Neural cell (in vitro differentiated cells): ENCODE measurements at regions not wholly inside any gene's neighbourhood (a gene's known extent, or its start where the extent isn't known, plus 50 kb on each side); places are given as distances from the start of the nearest gene placed in this dataset.

Source experiments
- EP300 ChIP-seq: fragments of 450-650 bp; conservative IDR thresholded peaks from 2 replicates; pipeline ENCODE4 v1.6.1; 2014; ENCODE audit warnings: antibody characterized with exemption, mild to moderate bottlenecking, moderate library complexity; ENCODE audit not compliant: poor library complexity, severe bottlenecking
- EZH2 ChIP-seq: fragments of 200-600, 300-800 bp; shearing (Covaris generic), sonication (generic); IDR thresholded peaks from 2 replicates; pipeline ENCODE4 v1.6.1; 2014; ENCODE audit warnings: antibody characterized with exemption, low read length, borderline replicate concordance, mild to moderate bottlenecking; ENCODE audit not compliant: insufficient read depth, poor library complexity, severe bottlenecking
- POLR2AphosphoS5 ChIP-seq: IDR thresholded peaks from 2 replicates; pipeline ENCODE4 v1.6.1; 2012
- RAD21 ChIP-seq: fragments of 450-650 bp; conservative IDR thresholded peaks from 2 replicates; pipeline ENCODE4 v1.6.1; 2014; ENCODE audit warnings: antibody characterized with exemption, mild to moderate bottlenecking, moderate library complexity
- SMC3 ChIP-seq: fragments of 450-650 bp; conservative IDR thresholded peaks from 2 replicates; pipeline ENCODE4 v1.6.1; 2014; ENCODE audit warnings: antibody characterized with exemption, mild to moderate bottlenecking, moderate library complexity; ENCODE audit not compliant: poor library complexity
- TAF1 ChIP-seq: IDR thresholded peaks from 2 replicates; pipeline ENCODE4 v1.6.1; 2012; ENCODE audit warnings: low read depth
- TF ChIP-seq, protein P1 (sequence below): fragments of 450-650 bp; IDR thresholded peaks from 2 replicates; pipeline ENCODE4 v1.5.1; 2014; ENCODE audit warnings: antibody characterized with exemption, mild to moderate bottlenecking, moderate library complexity; ENCODE audit not compliant: poor library complexity, severe bottlenecking
- TF ChIP-seq, protein P2 (sequence below): IDR thresholded peaks from 2 replicates; pipeline ENCODE4 v1.6.1; 2012; ENCODE audit warnings: borderline replicate concordance

DNA sequence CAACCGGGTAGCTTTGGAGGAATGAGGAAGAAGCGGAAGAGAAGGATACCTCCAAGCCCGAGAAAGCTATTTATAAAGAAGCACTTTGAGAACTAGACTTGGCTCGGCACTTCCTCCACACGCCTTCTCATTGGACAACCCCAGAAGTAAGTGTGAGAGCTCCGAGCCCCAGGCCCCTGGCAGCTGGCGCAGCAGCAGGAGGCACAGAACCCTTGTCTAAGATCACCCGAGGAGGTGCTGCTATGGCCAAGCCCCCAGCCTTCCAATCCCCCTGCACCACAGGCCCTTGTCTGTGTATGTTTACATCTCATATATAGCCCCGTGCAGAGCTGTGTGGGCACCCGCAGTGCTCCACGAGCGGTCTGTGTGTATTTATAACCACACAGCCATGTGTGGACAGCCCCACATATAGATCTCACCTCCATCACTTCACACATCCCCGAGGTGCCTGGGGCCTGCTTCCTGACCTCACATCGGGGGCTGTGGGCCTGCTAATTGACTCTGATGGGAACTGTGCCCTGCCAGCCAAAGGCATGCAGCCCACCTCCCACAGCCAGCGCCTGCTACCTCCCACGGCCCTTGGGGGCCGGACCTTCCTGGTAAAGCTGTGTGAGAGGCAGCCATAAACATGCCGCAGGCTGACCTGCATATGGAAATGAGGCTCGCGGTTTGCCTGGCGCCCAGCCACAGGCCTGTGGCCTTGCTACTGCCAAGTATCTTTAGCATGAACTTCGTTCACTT, 96.1 kb downstream of the C17orf67 start:
- TF ChIP-seq, protein P1, sequence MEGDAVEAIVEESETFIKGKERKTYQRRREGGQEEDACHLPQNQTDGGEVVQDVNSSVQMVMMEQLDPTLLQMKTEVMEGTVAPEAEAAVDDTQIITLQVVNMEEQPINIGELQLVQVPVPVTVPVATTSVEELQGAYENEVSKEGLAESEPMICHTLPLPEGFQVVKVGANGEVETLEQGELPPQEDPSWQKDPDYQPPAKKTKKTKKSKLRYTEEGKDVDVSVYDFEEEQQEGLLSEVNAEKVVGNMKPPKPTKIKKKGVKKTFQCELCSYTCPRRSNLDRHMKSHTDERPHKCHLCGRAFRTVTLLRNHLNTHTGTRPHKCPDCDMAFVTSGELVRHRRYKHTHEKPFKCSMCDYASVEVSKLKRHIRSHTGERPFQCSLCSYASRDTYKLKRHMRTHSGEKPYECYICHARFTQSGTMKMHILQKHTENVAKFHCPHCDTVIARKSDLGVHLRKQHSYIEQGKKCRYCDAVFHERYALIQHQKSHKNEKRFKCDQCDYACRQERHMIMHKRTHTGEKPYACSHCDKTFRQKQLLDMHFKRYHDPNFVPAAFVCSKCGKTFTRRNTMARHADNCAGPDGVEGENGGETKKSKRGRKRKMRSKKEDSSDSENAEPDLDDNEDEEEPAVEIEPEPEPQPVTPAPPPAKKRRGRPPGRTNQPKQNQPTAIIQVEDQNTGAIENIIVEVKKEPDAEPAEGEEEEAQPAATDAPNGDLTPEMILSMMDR: no peak
- TF ChIP-seq EZH2 (no peak), RAD21 (no peak), EP300 (no peak), SMC3 (no peak), POLR2AphosphoS5 (no peak), TAF1 (no peak)
- TF ChIP-seq, protein P2, sequence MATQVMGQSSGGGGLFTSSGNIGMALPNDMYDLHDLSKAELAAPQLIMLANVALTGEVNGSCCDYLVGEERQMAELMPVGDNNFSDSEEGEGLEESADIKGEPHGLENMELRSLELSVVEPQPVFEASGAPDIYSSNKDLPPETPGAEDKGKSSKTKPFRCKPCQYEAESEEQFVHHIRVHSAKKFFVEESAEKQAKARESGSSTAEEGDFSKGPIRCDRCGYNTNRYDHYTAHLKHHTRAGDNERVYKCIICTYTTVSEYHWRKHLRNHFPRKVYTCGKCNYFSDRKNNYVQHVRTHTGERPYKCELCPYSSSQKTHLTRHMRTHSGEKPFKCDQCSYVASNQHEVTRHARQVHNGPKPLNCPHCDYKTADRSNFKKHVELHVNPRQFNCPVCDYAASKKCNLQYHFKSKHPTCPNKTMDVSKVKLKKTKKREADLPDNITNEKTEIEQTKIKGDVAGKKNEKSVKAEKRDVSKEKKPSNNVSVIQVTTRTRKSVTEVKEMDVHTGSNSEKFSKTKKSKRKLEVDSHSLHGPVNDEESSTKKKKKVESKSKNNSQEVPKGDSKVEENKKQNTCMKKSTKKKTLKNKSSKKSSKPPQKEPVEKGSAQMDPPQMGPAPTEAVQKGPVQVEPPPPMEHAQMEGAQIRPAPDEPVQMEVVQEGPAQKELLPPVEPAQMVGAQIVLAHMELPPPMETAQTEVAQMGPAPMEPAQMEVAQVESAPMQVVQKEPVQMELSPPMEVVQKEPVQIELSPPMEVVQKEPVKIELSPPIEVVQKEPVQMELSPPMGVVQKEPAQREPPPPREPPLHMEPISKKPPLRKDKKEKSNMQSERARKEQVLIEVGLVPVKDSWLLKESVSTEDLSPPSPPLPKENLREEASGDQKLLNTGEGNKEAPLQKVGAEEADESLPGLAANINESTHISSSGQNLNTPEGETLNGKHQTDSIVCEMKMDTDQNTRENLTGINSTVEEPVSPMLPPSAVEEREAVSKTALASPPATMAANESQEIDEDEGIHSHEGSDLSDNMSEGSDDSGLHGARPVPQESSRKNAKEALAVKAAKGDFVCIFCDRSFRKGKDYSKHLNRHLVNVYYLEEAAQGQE: no peak
